ENCODE measurements at regions not wholly inside any gene's neighbourhood (a gene's known extent, or its start where the extent isn't known, plus 50 kb on each side); places are given as distances from the start of the nearest gene placed in this dataset.

DNA sequence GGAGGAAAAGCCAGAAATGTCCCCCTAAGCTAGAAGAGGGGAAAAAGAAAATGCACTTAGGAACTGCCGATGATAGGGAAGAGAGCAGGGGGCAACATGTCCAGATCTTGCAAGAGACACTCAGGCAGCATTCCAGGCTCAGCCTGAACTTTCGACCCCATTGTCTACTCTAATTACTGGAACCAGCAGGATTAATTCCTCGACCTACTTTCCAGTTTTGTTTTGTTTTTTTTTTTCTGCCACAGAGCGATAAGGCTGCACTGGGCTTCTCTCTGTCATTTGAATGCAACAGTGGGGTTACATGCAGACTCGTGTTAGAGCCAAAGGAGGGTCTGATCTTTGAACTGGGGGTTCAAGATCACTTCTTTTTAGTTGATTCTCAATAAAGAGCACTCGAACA, 68.7 kb upstream of the MED13L start:
- no peak for DNase-seq (ENCODE audit: low spot score in 2 of 2)
- Histone ChIP-seq H3K4me1 (peaks cover 0 to 5% of the 10 kb centered on the region in 2 donors), H3K27ac (no peak overlapping the region), H3K36me3 (no peaks in the 10 kb centered on the region), H3K27me3 (no peaks in the 10 kb centered on the region), H3K9me3 (no peaks in the 10 kb centered on the region), H3K4me3 (no peak overlapping the region)
- intact Hi-C loops (cut with DNase I; ENCODE audit: low total_unique reads): no loop called here
- TF ChIP-seq POLR2A (IDR thresholded peaks at IDR 0.05) (no peak), POLR2AphosphoS5 (IDR thresholded peaks at IDR 0.05) (no peak)
- TF ChIP-seq, protein P1, sequence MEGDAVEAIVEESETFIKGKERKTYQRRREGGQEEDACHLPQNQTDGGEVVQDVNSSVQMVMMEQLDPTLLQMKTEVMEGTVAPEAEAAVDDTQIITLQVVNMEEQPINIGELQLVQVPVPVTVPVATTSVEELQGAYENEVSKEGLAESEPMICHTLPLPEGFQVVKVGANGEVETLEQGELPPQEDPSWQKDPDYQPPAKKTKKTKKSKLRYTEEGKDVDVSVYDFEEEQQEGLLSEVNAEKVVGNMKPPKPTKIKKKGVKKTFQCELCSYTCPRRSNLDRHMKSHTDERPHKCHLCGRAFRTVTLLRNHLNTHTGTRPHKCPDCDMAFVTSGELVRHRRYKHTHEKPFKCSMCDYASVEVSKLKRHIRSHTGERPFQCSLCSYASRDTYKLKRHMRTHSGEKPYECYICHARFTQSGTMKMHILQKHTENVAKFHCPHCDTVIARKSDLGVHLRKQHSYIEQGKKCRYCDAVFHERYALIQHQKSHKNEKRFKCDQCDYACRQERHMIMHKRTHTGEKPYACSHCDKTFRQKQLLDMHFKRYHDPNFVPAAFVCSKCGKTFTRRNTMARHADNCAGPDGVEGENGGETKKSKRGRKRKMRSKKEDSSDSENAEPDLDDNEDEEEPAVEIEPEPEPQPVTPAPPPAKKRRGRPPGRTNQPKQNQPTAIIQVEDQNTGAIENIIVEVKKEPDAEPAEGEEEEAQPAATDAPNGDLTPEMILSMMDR (IDR thresholded peaks at IDR 0.05): no peak

GRCh38 chr12:116346741-116347140, 69.2 kb upstream of the MED13L start:
- no peaks in the 10 kb centered on the region for H3K27me3 ChIP-seq
- no peak for TF ChIP-seq POLR2AphosphoS5 (IDR thresholded peaks at IDR 0.05)
- peak in 1 of 2 donors; percentile 44 for DNase-seq (ENCODE audit: low spot score in 2 of 2)
- peaks cover 0 to 5% of the 10 kb centered on the region in 2 donors for H3K4me1 ChIP-seq
- H3K4me3 ChIP-seq: no peak overlapping the region
- H3K27ac ChIP-seq: no peak overlapping the region
- no peaks in the 10 kb centered on the region for H3K9me3 ChIP-seq
- no peaks in the 10 kb centered on the region for H3K36me3 ChIP-seq
- intact Hi-C loops (cut with DNase I; ENCODE audit: low total_unique reads): no loop called here

- no peak overlapping the region for H3K27ac ChIP-seq
- H3K27me3 ChIP-seq: no peaks in the 10 kb centered on the region
- H3K9me3 ChIP-seq: no peaks in the 10 kb centered on the region
- H3K36me3 ChIP-seq: no peaks in the 10 kb centered on the region
- H3K4me3 ChIP-seq: no peak overlapping the region
- intact Hi-C loops (cut with DNase I; ENCODE audit: low total_unique reads): no loop called here
- TF ChIP-seq, protein P1 (IDR thresholded peaks at IDR 0.05): no peak
- TF ChIP-seq POLR2A (IDR thresholded peaks at IDR 0.05) (no peak), POLR2AphosphoS5 (IDR thresholded peaks at IDR 0.05) (no peak)
- no peak for DNase-seq (ENCODE audit: low spot score in 2 of 2)
- H3K4me1 ChIP-seq: peaks cover 0 to 5% of the 10 kb centered on the region in 2 donors
Observed at GRCh38 chr12:116347265-116347664, 69.8 kb upstream of the MED13L start.

- Histone ChIP-seq H3K36me3 (no peaks in the 10 kb centered on the region), H3K27me3 (no peaks in the 10 kb centered on the region), H3K9me3 (no peaks in the 10 kb centered on the region), H3K27ac (no peak overlapping the region), H3K4me3 (no peak overlapping the region), H3K4me1 (no peaks in the 10 kb centered on the region)
- intact Hi-C loops (cut with DNase I; ENCODE audit: low total_unique reads): no loop called here
- no peak for DNase-seq (ENCODE audit: low spot score in 2 of 2)
- TF ChIP-seq POLR2A (IDR thresholded peaks at IDR 0.05) (no peak), POLR2AphosphoS5 (IDR thresholded peaks at IDR 0.05) (no peak)
- TF ChIP-seq, protein P1 (IDR thresholded peaks at IDR 0.05): no peak
Observed at GRCh38 chr12:116352315-116352835, 74.9 kb upstream of the MED13L start.

DNA sequence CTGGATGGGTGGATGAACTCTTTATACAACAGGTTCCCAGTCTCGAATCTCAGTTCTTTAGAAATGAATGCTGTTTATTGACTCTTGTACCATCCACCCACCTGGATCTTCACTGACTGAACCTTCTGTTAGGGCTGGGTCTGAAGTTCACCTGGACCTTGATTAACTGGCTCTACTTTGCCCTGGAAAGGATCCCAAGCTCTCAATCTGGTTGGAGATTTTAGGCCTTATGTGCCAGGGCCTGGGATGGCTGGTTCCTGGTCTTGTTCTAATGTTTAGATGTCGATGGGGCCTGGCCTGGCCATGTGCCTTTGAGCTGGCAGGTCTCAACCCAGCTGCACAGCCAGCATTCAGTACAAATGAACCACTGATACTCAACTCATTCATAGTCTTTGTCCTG, 76.5 kb upstream of the MED13L start:
- no peak for DNase-seq (ENCODE audit: low spot score in 2 of 2)
- Histone ChIP-seq H3K9me3 (no peaks in the 10 kb centered on the region), H3K4me1 (no peaks in the 10 kb centered on the region), H3K4me3 (no peak overlapping the region), H3K27me3 (no peaks in the 10 kb centered on the region), H3K27ac (no peak overlapping the region), H3K36me3 (no peaks in the 10 kb centered on the region)
- TF ChIP-seq, protein P1 (IDR thresholded peaks at IDR 0.05): no peak
- TF ChIP-seq POLR2A (IDR thresholded peaks at IDR 0.05) (no peak), POLR2AphosphoS5 (IDR thresholded peaks at IDR 0.05) (no peak)
- intact Hi-C loops (cut with DNase I; ENCODE audit: low total_unique reads): no loop called here

DNA sequence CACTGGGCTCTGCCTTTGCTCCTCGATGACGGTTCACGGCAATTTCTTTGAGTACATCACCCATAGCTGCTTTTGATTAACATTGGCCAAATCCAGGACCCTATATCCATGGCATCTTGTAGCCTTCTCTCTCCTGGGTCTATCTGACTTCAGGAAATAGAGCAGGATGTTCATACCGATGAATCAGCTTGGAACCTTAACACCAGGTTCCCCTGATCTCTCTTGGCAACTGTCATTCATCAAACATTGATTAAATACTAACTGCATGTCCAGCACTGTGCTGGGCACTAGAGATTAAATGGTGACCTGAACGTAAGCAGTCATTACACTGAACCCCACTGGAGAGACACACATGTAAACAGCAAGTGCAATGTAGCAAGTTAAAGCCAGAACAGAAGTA, 77.0 kb upstream of the MED13L start:
- no peaks in the 10 kb centered on the region for H3K27me3 ChIP-seq
- no peak overlapping the region for H3K4me3 ChIP-seq
- H3K4me1 ChIP-seq: no peaks in the 10 kb centered on the region
- H3K9me3 ChIP-seq: no peaks in the 10 kb centered on the region
- TF ChIP-seq, protein P1 (IDR thresholded peaks at IDR 0.05): no peak
- no peak for TF ChIP-seq POLR2A (IDR thresholded peaks at IDR 0.05)
- TF ChIP-seq POLR2AphosphoS5 (IDR thresholded peaks at IDR 0.05): no peak
- intact Hi-C loops (cut with DNase I; ENCODE audit: low total_unique reads): no loop called here
- H3K36me3 ChIP-seq: no peaks in the 10 kb centered on the region
- H3K27ac ChIP-seq: no peak overlapping the region
- no peak for DNase-seq (ENCODE audit: low spot score in 2 of 2)

Data from breast epithelium (tissue), 4 donors.